ENCODE measurements at regions not wholly inside any gene's neighbourhood (a gene's known extent, or its start where the extent isn't known, plus 50 kb on each side); places are given as distances from the start of the nearest gene placed in this dataset.
"Not testable (repeated sequence)": the region's sequence is repeated elsewhere in the genome, so short reads cannot be mapped to it uniquely, and the experiment has no call there.

- TF ChIP-seq CTCF (IDR thresholded peaks at IDR 0.05; ENCODE audit: insufficient read depth, low read length, poor library complexity, severe bottlenecking); EZH2phosphoT487 (conservative IDR thresholded peaks at IDR 0.05; ENCODE audit: low read length): not testable (repeated sequence)
These were observed 726.6 kb downstream of the TDRD15 start for GRCh38 chr2:21850367-21850766.
